ENCODE measurements at regions not wholly inside any gene's neighbourhood (a gene's known extent, or its start where the extent isn't known, plus 50 kb on each side); places are given as distances from the start of the nearest gene placed in this dataset.

DNA sequence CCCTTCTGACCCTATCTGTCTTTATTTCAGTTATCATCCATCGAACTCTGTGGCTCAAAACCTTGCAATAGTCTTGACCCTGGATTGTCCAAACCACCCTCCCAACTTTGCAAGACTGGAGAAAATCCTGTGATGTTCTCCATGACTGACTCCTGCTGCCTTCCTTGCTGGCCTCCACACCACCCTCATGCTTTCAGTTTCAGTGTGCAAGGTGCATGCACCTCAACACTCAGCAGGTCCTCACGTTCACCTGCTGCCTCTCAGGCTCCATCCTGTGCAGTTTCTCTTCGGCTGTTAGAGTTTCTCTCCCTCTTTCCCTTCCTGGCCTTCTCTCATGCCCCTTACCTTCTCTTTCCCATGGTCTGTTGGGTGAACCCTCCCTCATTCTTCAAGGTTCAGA lies 59.4 kb upstream of the ASIC2 start:
- DNase-seq (ENCODE audit: low read depth), result no peak

GRCh38 chr17:33356266-33356665 lies 63.2 kb upstream of the ASIC2 start:
- DNase-seq (ENCODE audit: low read depth), result no peak

- DNase-seq (ENCODE audit: low read depth), result no peak
These were observed 70.4 kb upstream of the ASIC2 start for GRCh38 chr17:33363475-33363874.

- no peak for DNase-seq (ENCODE audit: low read depth)
These were observed 73.9 kb upstream of the ASIC2 start for GRCh38 chr17:33366960-33367359.

DNA sequence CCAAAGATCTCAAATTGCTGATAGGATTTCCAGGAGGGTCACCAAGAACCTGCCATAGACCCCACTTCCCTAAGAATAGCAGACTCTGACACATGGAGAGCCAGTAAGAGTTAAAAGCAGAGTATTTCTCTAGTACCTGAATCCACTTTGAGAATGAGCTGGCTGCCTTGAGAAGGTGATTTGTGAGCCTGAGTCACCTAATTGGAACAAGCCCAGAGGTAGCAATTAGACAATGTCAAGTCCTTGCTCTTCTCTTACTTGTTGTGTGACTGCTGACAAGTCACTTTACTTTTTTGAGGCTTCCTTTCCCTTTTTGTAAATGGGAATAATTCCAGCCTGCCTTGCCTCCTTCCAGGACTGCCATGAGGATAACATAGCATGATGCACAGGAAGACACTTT lies 76.1 kb upstream of the ASIC2 start:
- DNase-seq (ENCODE audit: low read depth), result no peak

GRCh38 chr17:33369876-33370275 lies 76.8 kb upstream of the ASIC2 start:
- DNase-seq (ENCODE audit: low read depth), result no peak

GRCh38 chr17:33370401-33370800 lies 77.3 kb upstream of the ASIC2 start:
- no peak for DNase-seq (ENCODE audit: low read depth)

- DNase-seq (ENCODE audit: low read depth), result no peak
These were observed 78.3 kb upstream of the ASIC2 start for GRCh38 chr17:33371377-33371776.

DNA sequence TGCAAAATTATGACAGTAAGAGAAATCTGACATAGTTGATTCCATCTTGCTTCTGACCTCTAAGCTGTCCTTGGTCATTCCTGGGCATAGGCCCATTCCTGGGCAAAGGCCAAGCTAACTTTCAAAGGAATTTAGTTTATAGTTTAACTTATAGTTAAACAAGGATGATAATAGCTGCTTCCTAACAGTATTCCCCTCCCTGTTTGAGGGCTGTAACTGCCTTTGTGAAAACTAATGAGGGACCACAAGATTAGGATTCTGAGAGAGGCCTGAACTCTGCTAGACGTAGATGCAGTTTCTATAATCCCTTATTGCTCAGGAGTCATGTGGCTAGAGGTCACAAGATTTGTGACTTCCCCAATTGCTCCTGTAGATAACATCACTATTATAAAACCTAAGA lies 80.2 kb upstream of the ASIC2 start:
- no peak for DNase-seq (ENCODE audit: low read depth)

- no peak for DNase-seq (ENCODE audit: low read depth)
These were observed 82.0 kb upstream of the ASIC2 start for GRCh38 chr17:33375103-33375502.

- no peak for DNase-seq (ENCODE audit: low read depth)
These were observed 82.7 kb upstream of the ASIC2 start for GRCh38 chr17:33375783-33376182.

DNA sequence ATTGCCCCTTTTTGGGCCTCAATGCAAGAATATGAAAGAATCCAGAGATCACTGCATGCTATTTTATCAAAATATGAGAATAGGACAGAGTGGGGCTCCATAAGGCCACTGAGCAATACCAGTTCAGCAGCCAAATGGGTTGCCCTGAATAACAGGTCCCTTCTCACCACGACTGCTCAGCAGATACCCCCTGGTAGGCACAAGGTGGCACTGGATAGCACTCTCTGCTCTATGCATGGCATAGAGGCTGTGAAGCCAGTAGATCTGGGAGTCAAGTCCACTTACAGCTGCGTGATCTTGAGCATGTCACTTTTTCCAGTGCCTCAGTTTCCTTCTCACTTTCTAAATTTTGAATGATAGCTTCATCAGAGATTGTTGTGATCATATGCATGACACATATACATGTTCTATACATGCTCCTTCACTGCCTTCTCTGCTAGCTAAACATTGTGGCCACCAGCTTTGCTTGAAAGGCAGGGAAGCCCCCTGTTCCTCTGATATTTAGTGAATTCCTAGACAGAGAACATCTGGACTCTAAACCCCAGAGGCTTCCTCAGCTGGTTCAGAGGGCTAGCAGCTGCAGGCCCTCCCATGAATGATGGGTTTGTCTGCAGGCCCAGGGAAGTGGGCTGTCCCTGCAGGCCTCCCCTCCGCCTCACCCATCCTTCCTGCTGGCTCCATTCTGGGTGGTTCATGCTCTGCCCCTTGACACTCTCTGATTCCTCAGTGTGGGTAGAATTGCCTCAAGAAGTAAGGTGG lies 84.9 kb upstream of the ASIC2 start:
- DNase-seq (ENCODE audit: low read depth), result no peak

GRCh38 chr17:33381201-33381600 lies 88.1 kb upstream of the ASIC2 start:
- DNase-seq (ENCODE audit: low read depth), result no peak

DNA sequence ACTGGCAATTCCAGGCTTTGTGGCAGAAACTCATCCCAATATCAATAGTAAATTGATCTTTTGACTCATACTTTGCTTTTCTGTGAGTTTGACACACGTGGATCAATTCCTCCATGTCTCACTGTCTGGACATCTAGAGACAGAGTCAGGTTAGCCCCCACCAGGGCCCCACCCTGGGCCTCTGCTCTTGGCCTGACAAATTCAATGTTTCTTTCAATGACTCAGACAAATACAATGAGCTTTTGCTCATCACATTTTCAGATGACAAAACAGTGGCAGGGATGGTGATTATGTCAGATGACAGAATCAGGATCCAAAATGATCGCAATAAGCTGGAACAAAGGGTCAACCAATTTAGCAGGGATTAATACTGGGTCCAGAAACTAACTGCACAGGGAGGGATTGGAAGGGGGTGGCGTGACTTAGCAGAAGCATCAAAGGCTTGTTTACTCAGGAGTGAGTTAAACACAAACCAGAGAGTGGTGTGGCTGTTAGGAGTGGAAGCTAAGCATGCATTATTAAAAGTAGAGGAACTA lies 90.5 kb upstream of the ASIC2 start:
- DNase-seq (ENCODE audit: low read depth), result no peak

DNA sequence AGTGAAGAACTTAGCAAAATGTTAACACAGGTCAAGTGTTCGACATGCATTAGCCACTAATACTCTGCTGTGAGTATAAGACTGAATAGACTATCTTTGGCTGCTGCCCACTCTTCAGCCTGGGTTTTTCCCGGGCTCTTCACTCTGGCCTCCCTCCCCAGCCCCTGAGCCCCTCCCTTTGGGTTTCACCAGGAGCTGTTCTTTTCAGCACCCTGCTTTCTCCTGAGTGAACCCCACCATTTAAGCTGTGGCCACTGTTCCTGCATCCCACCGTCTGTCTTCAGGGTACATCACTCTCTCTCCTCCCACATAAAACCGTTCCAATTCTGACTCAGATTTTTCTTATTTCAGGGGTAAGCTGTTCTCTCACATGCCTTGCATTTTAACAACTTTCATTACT lies 92.0 kb upstream of the ASIC2 start:
- no peak for DNase-seq (ENCODE audit: low read depth)

DNA sequence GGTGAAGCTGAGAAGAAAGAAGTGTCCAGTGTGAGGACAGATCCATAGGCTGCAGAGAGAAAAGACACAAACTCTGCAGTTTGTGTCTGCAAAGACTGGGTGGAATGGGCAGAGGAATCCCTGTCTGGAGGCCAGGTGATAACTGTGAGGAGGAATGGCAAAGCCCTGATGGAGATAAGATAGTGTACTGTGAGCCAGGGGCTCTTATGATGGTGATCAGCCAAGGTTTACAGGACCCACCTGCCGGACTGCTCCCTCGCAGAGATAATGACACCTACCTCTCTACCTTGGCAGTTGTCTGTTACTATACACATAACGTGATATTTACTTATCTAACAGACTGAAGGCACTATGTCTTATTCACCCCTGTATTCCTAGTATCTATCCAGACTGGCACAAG lies 92.6 kb upstream of the ASIC2 start:
- no peak for DNase-seq (ENCODE audit: low read depth)

- DNase-seq (ENCODE audit: low read depth), result no peak
These were observed 94.3 kb upstream of the ASIC2 start for GRCh38 chr17:33387406-33387805.

DNA sequence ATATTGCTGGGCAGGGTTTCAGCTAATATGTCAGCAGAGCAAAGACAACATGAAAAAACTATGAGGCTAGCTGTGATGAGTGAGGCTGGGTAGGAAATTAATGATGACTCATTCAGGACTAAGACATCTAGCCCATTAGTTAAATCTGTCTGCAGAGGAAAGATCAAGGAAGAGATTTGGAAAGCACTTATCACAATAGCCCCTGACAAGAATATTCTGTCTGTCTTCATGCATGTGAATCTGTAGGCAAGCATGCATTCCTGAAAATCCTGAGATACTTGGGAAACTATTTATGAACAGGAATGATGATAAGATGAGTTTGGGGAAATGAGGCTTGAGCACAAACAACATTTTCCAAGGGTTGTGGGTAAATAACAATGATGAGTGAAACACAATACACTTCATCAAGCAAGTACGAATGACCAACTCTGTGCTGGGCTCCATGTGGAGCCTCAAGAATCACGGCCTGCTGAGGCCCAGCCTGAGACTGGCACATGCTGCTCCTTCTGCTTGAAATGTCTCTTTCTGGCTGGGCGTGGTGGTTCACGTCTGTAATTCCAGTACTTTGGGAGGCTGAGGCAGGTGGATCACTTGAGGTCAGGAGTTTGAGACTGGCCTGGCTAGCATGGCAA lies 96.5 kb upstream of the ASIC2 start:
- no peak for DNase-seq (ENCODE audit: low read depth)

GRCh38 chr17:33390479-33391176 lies 97.5 kb upstream of the ASIC2 start:
- no peak for DNase-seq (ENCODE audit: low read depth)

- DNase-seq (ENCODE audit: low read depth), result no peak
These were observed 103.7 kb upstream of the ASIC2 start for GRCh38 chr17:33396818-33397217.

GRCh38 chr17:33398386-33398785 lies 105.3 kb upstream of the ASIC2 start:
- DNase-seq (ENCODE audit: low read depth), result no peak

DNA sequence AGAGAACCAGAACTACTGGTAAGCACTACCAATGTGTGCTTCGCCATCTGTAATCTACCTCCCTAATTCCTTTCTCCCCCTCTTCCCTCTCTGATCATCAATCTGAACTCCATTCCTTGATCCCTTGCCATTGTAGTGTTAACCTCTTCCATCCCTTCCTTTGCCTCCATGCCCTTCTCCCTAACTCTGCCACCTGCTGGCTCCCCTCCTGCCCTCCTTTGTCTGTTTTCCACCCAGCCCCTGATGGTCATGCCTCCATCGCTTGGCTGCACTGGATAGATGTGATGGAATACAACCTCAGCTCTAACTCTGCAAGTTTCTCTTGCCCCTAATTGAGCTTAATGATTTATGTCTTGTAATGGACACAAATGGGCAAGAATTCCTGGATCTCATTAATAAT lies 108.2 kb upstream of the ASIC2 start:
- no peak for DNase-seq (ENCODE audit: low read depth)

- no peak for DNase-seq (ENCODE audit: low read depth)
These were observed 110.1 kb upstream of the ASIC2 start for GRCh38 chr17:33403194-33403593.

Measured in activated T-cell treated with anti-CD3 and anti-CD28 coated beads for 48 hours (primary cell).